Esophagus muscularis mucosa (tissue), 4 donors: ENCODE measurements at regions not wholly inside any gene's neighbourhood (a gene's known extent, or its start where the extent isn't known, plus 50 kb on each side); places are given as distances from the start of the nearest gene placed in this dataset.

ENCODE experiments used
- DNase-seq: peaks from one replicate; pipeline ENCODE4 v3.0.0-alpha.2; 2017; ENCODE audit errors: extremely low spot score
- H3K27ac ChIP-seq, 4 donors: fragments of 200-600 bp; sonication (generic); replicated peaks in 1 of 4; 1 replicate in 3 of 4; 2 replicates in 1 of 4; pipeline ENCODE4 v1.5.1; 2016 to 2019; ENCODE audit warnings: mild to moderate bottlenecking in 1 of 4
- H3K27me3 ChIP-seq, 4 donors: fragments of 200-600 bp; sonication (generic); one replicate each; pipeline versions ENCODE4 v1.5.1 to v1.6.0; 2016 to 2019
- H3K36me3 ChIP-seq, 4 donors: fragments of 200-600 bp; sonication (generic); one replicate each; pipeline ENCODE4 v1.5.1; 2016 to 2019
- H3K4me1 ChIP-seq, 4 donors: fragments of 200-600 bp; sonication (generic); one replicate each; pipeline ENCODE4 v1.5.1; 2016 to 2019
- H3K4me3 ChIP-seq, 4 donors: fragments of 200-600 bp; sonication (generic); 1 replicate in 2 of 4; 2 replicates in 2 of 4; pipeline ENCODE4 v1.5.1; 2016 to 2019; ENCODE audit warnings: mild to moderate bottlenecking in 4 of 4, moderate library complexity in 1 of 4
- H3K9me3 ChIP-seq, 4 donors: fragments of 200-600 bp; sonication (generic); 1 replicate in 3 of 4; 2 replicates in 1 of 4; pipeline ENCODE4 v1.5.1; 2016 to 2019
- EP300 ChIP-seq: sonication (generic); formaldehyde crosslinking; IDR thresholded peaks from one replicate; pipeline ENCODE4 v1.6.1; 2017; ENCODE audit warnings: antibody characterized with exemption
- POLR2A ChIP-seq: fragments of 450-650 bp; IDR thresholded peaks from one replicate; pipeline ENCODE4 v1.6.1; 2017; ENCODE audit warnings: antibody characterized with exemption, moderate library complexity, mild to moderate bottlenecking, low read depth
- POLR2AphosphoS5 ChIP-seq, 2 donors: sonication (generic); formaldehyde crosslinking; IDR thresholded peaks; one replicate each; pipeline ENCODE4 v1.6.1; 2017; ENCODE audit warnings: antibody characterized with exemption in 2 of 2
- WGBS: methylation state at CpG from one replicate; pipeline ENCODE4 v1.1.5; 2018; 5-methylcytosine and 5-hydroxymethylcytosine counted together
- intact Hi-C: fragments of 100-400 bp; cut with DNase I; formaldehyde crosslinking; loops from one replicate; pipeline ENCODE4 v1.15.1; 2023
- TF ChIP-seq, protein P1 (sequence below), 3 experiments: fragments of 200-600 bp in 2 of 3; fragments of 450-650 bp in 1 of 3; sonication (generic) in 2 of 3; IDR thresholded peaks; one replicate each; pipeline ENCODE4 v1.5.1; 2017 to 2019; ENCODE audit warnings: antibody characterized with exemption in 3 of 3, mild to moderate bottlenecking in 2 of 3, moderate library complexity in 1 of 3

DNA sequence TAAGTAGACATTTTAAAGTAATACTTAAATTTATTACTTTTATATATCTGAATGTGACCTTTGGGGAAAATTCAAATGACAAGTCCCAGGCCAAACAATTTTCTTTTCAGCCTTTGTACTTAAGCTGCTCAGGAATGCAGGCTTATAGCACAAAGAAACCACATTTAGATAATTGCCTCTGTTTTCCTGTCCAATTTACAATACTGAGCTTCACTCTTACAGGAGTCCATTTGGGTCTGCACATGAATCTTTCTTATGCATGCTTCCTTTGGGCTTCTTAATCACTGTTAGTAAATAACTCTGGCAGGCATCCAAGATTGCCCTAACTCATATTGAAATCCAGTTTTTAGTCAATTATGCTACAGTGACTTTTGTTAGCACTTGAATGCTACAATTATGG lies 459.4 kb upstream of the TGFBR2 start:
- intact Hi-C loops = no loop called here
- Histone ChIP-seq H3K27ac (no peak overlapping the region), H3K36me3 (no peaks in the 10 kb centered on the region), H3K4me3 (no peak overlapping the region), H3K27me3 (no peaks in the 10 kb centered on the region), H3K4me1 (no peaks in the 10 kb centered on the region), H3K9me3 (no peaks in the 10 kb centered on the region)
- DNase-seq = no peak
- TF ChIP-seq, protein P1, sequence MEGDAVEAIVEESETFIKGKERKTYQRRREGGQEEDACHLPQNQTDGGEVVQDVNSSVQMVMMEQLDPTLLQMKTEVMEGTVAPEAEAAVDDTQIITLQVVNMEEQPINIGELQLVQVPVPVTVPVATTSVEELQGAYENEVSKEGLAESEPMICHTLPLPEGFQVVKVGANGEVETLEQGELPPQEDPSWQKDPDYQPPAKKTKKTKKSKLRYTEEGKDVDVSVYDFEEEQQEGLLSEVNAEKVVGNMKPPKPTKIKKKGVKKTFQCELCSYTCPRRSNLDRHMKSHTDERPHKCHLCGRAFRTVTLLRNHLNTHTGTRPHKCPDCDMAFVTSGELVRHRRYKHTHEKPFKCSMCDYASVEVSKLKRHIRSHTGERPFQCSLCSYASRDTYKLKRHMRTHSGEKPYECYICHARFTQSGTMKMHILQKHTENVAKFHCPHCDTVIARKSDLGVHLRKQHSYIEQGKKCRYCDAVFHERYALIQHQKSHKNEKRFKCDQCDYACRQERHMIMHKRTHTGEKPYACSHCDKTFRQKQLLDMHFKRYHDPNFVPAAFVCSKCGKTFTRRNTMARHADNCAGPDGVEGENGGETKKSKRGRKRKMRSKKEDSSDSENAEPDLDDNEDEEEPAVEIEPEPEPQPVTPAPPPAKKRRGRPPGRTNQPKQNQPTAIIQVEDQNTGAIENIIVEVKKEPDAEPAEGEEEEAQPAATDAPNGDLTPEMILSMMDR (IDR thresholded peaks at IDR 0.05) = no peak
- TF ChIP-seq EP300 (no peak), POLR2AphosphoS5 (IDR thresholded peaks at IDR 0.05) (no peak), POLR2A (no peak)

DNA sequence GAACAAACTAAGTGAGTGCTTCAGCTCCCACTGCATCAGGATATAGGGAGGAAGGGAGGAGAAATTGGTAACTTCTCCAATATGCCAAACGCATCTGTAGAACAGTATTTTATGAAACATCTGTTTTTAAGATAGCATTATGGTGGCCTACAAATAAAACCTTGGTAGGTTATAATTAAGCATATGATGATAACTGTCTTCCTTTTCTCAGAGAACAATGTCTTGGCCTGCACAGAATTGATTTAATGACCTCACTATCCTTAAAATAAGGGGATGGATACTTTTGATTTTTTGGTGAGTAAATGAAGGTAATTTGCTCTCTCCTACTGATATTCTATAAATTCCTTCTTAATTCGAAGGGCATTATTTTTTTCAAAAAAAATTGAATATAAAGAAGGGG lies 451.5 kb upstream of the TGFBR2 start:
- Histone ChIP-seq H3K36me3 (no peaks in the 10 kb centered on the region), H3K9me3 (no peaks in the 10 kb centered on the region), H3K27me3 (no peaks in the 10 kb centered on the region), H3K4me1 (peaks cover 0 to 11% (median 5%) of the 10 kb centered on the region in 4 donors), H3K27ac (no peak overlapping the region), H3K4me3 (no peak overlapping the region)
- TF ChIP-seq EP300 (no peak), POLR2AphosphoS5 (IDR thresholded peaks at IDR 0.05) (no peak), POLR2A (no peak)
- TF ChIP-seq, protein P1 (IDR thresholded peaks at IDR 0.05) = no peak
- WGBS = 81% methylated on average over 2 of the region's 2 CpGs
- intact Hi-C loops = no loop called here
- DNase-seq = no peak

DNA sequence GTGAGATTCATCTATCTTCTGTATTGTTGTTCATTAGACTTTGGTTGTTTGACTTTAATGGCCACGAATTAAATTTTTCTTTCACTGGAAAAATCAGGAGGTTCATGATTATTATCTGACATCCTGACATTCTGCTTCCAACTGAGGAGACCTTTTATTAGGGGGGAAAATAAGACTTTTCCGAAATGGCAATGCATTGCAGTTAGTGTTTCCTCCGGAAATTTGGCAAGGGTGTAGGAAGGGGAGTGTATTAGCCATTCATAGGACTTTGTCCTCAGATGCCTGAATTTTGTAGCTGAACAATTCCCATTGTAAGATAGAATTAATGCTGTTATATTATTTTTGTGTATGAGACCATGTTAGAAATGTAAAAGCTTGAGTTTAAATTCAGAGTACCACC lies 450.6 kb upstream of the TGFBR2 start:
- TF ChIP-seq POLR2AphosphoS5 (IDR thresholded peaks at IDR 0.05) (no peak), POLR2A (no peak), EP300 (no peak)
- TF ChIP-seq, protein P1 (IDR thresholded peaks at IDR 0.05) = no peak
- 61% methylated on average over 3 of the region's 3 CpGs for WGBS
- Histone ChIP-seq H3K4me1 (peaks cover 0 to 12% (median 6%) of the 10 kb centered on the region in 4 donors), H3K4me3 (no peak overlapping the region), H3K36me3 (no peaks in the 10 kb centered on the region), H3K27ac (no peak overlapping the region), H3K27me3 (no peaks in the 10 kb centered on the region), H3K9me3 (no peaks in the 10 kb centered on the region)
- DNase-seq = no peak
- intact Hi-C loops = no loop called here

DNA sequence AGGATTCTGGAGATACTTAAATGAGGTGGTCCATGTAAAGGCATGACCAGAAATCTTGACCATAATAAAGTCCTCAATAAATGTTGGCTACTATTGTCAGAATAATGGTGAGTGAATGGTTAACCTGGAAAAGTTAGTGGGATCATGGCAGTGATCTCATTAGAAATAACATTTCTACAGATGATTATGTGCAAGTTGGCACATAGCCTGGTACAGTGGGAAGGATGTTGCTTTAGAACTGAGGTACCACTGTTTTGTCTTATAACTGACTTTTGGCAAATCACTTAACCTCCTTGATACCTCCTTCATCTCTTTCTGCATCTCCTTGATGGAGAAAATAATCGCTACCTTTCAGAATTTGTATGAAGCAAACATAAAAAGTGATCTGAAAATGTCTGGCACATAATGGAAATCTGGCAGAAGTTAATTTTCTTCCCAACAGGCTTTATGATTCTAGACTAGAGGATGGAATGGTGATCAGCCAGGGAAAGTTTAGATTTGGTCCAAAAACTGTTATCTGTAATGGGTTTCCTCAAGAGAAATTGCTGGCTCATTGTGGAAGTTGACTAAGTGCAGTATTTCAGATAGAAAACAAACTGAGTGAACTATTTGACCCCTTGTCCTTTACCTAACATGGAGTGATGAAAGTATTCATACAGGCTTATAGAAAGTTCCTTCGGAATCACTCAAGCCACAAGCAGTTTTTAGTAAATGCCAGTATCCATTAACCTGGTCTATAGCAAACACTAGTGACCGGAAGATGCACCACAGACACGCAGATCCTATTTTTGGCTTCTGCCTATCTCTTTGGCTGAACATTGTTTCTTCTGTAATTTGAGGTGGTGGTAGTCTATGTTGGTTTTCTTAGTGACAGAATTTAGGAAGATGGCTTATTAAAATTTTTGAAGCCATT lies 449.6 kb upstream of the TGFBR2 start:
- H3K36me3 ChIP-seq = no peaks in the 10 kb centered on the region
- intact Hi-C loops = no loop called here
- 83% methylated on average over 4 of the region's 4 CpGs for WGBS
- H3K27me3 ChIP-seq = no peaks in the 10 kb centered on the region
- no peak for DNase-seq
- no peaks in the 10 kb centered on the region for H3K9me3 ChIP-seq
- peaks cover 9 to 23% (median 17%) of the 10 kb centered on the region in 4 donors for H3K4me1 ChIP-seq
- TF ChIP-seq EP300 (no peak), POLR2AphosphoS5 (IDR thresholded peaks at IDR 0.05) (no peak), POLR2A (no peak)
- TF ChIP-seq, protein P1 (IDR thresholded peaks at IDR 0.05) = no peak
- no peak overlapping the region for H3K4me3 ChIP-seq
- H3K27ac ChIP-seq = no peak overlapping the region
